MCF 10A (cell line): ENCODE measurements at regions not wholly inside any gene's neighbourhood (a gene's known extent, or its start where the extent isn't known, plus 50 kb on each side); places are given as distances from the start of the nearest gene placed in this dataset.

Experiments
- BruUV-seq: library from RNA; stranded (reverse); fragments of 400-500 nt; replicated peaks from 2 replicates; lab custom pipeline; 2021; lab: Mats Ljungman, UMichigan
- CTCF ChIA-PET: fragments of 300-600 bp; sonication (Branson Sonifier 250); formaldehyde crosslinking; extraction: SDS; loops from one replicate; lab custom pipeline; 2021; ENCODE audit warnings: antibody characterized with exemption, inconsistent platforms; lab: Yijun Ruan, JAX
- POLR2A ChIA-PET: fragments of 300-600, 350-650 bp; sonication (Branson Sonifier 250); formaldehyde crosslinking; extraction: SDS; loops from one replicate; lab custom pipeline; 2020; ENCODE audit warnings: antibody characterized with exemption, inconsistent platforms; lab: Yijun Ruan, JAX
- DNase-seq: peaks from one replicate; pipeline ENCODE4 v3.0.0-alpha.2; 2018; ENCODE audit not compliant: unreplicated experiment
- H3K27ac Mint-ChIP-seq: one replicate; pipeline ENCODE4 v1.8.0; 2022; ENCODE audit warnings: mild to moderate bottlenecking, low read depth, mixed read lengths; ENCODE audit not compliant: unreplicated experiment
- H3K27me3 Mint-ChIP-seq: one replicate; pipeline ENCODE4 v1.8.0; 2022; ENCODE audit warnings: mixed read lengths; ENCODE audit not compliant: insufficient read depth, unreplicated experiment
- H3K36me3 Mint-ChIP-seq: one replicate; pipeline ENCODE4 v1.8.0; 2022; ENCODE audit warnings: mild to moderate bottlenecking, moderate library complexity, mixed read lengths; ENCODE audit not compliant: insufficient read depth, unreplicated experiment
- H3K4me1 Mint-ChIP-seq: one replicate; pipeline ENCODE4 v1.8.0; 2022; ENCODE audit warnings: mixed read lengths; ENCODE audit not compliant: insufficient read depth, unreplicated experiment
- H3K4me3 Mint-ChIP-seq: one replicate; pipeline ENCODE4 v1.8.0; 2022; ENCODE audit warnings: mild to moderate bottlenecking, moderate library complexity, mixed read lengths; ENCODE audit not compliant: unreplicated experiment
- H3K9me3 Mint-ChIP-seq: one replicate; pipeline ENCODE4 v1.8.0; 2022; ENCODE audit warnings: mixed read lengths; ENCODE audit not compliant: unreplicated experiment
- CTCF ChIP-seq: fragments of 200-600 bp; IDR thresholded peaks from one replicate; pipeline ENCODE4 v1.8.0; 2022; ENCODE audit warnings: antibody characterized with exemption, mild to moderate bottlenecking; ENCODE audit not compliant: unreplicated experiment
- intact Hi-C: fragments of 100-400 bp; cut with micrococcal nuclease; formaldehyde crosslinking; loops from 2 replicates; pipeline ENCODE4 v1.14.1; 2022

DNA sequence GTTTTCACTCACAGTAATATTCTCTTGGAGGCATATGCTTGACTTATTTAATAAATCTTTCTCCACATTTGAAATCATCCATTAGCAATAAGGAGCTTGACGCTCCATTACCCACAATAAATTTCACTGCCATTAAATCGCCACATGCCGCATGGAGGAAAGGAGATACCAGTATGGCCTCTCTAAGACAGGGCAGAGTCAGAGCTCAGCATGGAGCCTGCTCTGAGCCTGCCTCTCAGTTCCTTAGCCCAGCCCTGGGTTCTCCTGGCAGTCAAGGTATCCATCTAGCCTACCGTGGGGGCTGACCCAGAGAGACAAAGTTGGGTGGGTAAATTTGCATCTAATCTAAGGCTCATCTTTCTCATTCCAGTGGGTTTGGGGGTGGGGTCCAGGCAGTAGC, 80.3 kb upstream of the CES5A start:
- CTCF ChIA-PET: interaction anchor here (1.3 to 6.0 kb wide), 2 partner anchors 11 to 16 kb away, joined by 3 to 38 read pairs; no protein-coding TSS in a partner anchor
- Mint-ChIP-seq H3K9me3 (peaks cover 4% of the 10 kb centered on the region), H3K27me3 (peaks cover 68% of the 10 kb centered on the region), H3K36me3 (no peaks in the 10 kb centered on the region), H3K27ac (no peak overlapping the region), H3K4me3 (no peak overlapping the region), H3K4me1 (no peaks in the 10 kb centered on the region)
- intact Hi-C loops: no loop called here
- DNase-seq: no peak
- no peak for TF ChIP-seq CTCF
- POLR2A ChIA-PET: no interaction called here
- no TSS peak for BruUV-seq

DNA sequence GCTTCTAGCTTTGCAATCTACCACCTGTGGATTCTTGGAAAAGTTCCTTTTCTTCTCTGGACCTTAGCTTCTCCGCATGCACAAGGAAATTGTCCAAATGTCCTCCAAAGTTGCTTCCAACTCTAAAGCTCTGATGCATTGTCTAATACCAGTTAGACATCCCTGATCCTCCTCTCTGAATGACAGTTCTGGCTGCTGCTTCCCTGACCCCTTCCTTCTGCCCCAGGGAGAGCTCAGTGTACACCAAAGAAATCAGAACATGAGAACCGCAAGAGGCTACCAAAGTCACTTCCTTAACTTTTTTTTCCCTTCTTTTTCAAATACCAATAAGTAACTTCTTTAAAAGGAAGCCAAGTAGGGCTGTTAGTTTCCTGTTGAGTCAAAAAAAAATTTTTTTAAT, 79.7 kb upstream of the CES5A start:
- ChIA-PET CTCF (interaction anchor here (6.0 kb wide), 1 partner anchor 11 kb away, joined by 38 read pairs; no protein-coding TSS in a partner anchor), POLR2A (interaction anchor here (0.6 kb wide), 1 partner anchor 26 kb away, joined by 3 read pairs; no protein-coding TSS in a partner anchor)
- intact Hi-C loops: no loop called here

GRCh38 chr16:55949518-55949917, 74.3 kb upstream of the CES5A start:
- Mint-ChIP-seq H3K27ac (no peak overlapping the region), H3K4me3 (no peak overlapping the region), H3K27me3 (peaks cover 68% of the 10 kb centered on the region), H3K9me3 (peaks cover 8% of the 10 kb centered on the region), H3K36me3 (no peaks in the 10 kb centered on the region), H3K4me1 (peaks cover 6% of the 10 kb centered on the region)
- no peak for TF ChIP-seq CTCF
- intact Hi-C loops: no loop called here
- ChIA-PET CTCF (interaction anchor here (0.7 to 9.6 kb wide), 2 partner anchors 373 to 407 kb away, joined by 3 to 205 read pairs; no protein-coding TSS in a partner anchor), POLR2A (no interaction called here)
- DNase-seq: peak; percentile 47
- BruUV-seq: no TSS peak

More for the DNA sequence above, 79.7 kb upstream of the CES5A start:
- no TSS peak for BruUV-seq
- DNase-seq: no peak
- Mint-ChIP-seq H3K36me3 (no peaks in the 10 kb centered on the region), H3K4me1 (no peaks in the 10 kb centered on the region), H3K27me3 (peaks cover 73% of the 10 kb centered on the region), H3K9me3 (peaks cover 8% of the 10 kb centered on the region), H3K4me3 (no peak overlapping the region), H3K27ac (no peak overlapping the region)
- TF ChIP-seq CTCF: no peak

DNA sequence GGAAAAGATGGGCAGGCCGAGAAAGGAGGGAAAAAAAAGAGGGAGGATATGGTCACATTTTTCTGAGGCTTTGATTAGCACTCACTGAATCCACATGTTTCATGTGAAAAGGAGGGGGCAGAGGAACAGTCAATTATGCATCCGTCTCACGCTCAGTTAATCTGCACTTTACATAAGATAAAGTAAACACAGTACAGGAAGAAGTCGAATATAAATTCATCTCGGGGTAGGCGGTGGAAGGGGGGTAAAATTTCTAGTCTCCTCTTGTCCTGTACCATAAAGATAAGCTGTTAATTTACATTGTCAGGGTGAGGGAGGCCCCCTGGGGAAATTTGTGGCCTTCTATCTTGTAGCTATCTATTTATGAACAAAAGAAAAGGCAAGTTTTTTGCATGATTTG, 73.1 kb upstream of the CES5A start:
- H3K27me3 Mint-ChIP-seq: peaks cover 63% of the 10 kb centered on the region
- BruUV-seq: no TSS peak
- TF ChIP-seq CTCF: no peak

More for the DNA sequence above, 73.1 kb upstream of the CES5A start:
- ChIA-PET CTCF (interaction anchor here (0.9 to 9.6 kb wide), 2 partner anchors 10 to 374 kb away, joined by 3 to 205 read pairs; no protein-coding TSS in a partner anchor), POLR2A (no interaction called here)
- peaks cover 8% of the 10 kb centered on the region for H3K9me3 Mint-ChIP-seq
- no peak for DNase-seq
- H3K4me3 Mint-ChIP-seq: no peak overlapping the region
- intact Hi-C loops: no loop called here
- H3K27ac Mint-ChIP-seq: no peak overlapping the region
- H3K36me3 Mint-ChIP-seq: no peaks in the 10 kb centered on the region
- peaks cover 6% of the 10 kb centered on the region for H3K4me1 Mint-ChIP-seq
